Activated CD8-positive, alpha-beta memory T cell treated with anti-CD3 and anti-CD28 coated beads, Interleukin-2, amount 10 ng/mL, durations not matched to agents 7 days and 5 days (primary cell): ENCODE measurements at regions not wholly inside any gene's neighbourhood (a gene's known extent, or its start where the extent isn't known, plus 50 kb on each side); places are given as distances from the start of the nearest gene placed in this dataset.

Experiments
- ATAC-seq: fragments of 150-1000 bp; cut with Tn5 transposase; one replicate; pipeline ENCODE4 v1.10.0; 2021; ENCODE audit warnings: moderate library complexity
- CTCF ChIA-PET: fragments of 350-600 bp; sonication (Branson Sonifier 250); formaldehyde crosslinking; loops from one replicate; lab custom pipeline; 2021; ENCODE audit warnings: antibody characterized with exemption; lab: Charles Lee
- DNase-seq: peaks from one replicate; pipeline ENCODE4 v3.0.0-alpha.2; 2020
- H3K27ac Mint-ChIP-seq: one replicate; pipeline ENCODE4 v1.8.0; 2021; ENCODE audit warnings: mild to moderate bottlenecking, mixed read lengths
- H3K27me3 Mint-ChIP-seq: one replicate; pipeline ENCODE4 v1.8.0; 2021; ENCODE audit warnings: mixed read lengths
- H3K36me3 Mint-ChIP-seq: one replicate; pipeline ENCODE4 v1.8.0; 2021; ENCODE audit warnings: mild to moderate bottlenecking, mixed read lengths
- H3K4me1 Mint-ChIP-seq: one replicate; pipeline ENCODE4 v1.8.0; 2021; ENCODE audit warnings: mixed read lengths
- H3K4me3 Mint-ChIP-seq: one replicate; pipeline ENCODE4 v1.8.0; 2021; ENCODE audit warnings: mild to moderate bottlenecking, moderate library complexity, mixed read lengths
- H3K9me3 Mint-ChIP-seq: one replicate; pipeline ENCODE4 v1.8.0; 2022; ENCODE audit warnings: low read depth, mixed read lengths

DNA sequence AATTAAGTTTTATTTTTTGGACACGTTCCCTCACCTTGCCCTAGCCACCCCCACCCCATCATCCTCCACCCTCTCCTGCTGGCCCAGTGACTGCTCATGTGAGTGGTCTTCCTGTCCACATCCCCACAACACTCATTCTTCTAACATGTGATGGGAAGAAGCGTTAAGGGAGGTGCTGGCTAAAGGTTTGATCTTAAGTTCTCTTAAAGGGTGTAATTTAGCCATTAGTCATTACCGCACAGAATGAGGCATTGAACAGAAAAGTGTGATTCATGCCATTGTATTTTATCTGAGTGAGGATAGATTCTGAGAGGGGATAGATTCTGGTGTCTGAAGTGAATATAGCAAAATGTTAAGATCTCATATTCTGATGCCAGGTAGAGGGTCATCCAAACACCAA lies 272.9 kb upstream of the TPM1 start:
- CTCF ChIA-PET, result no interaction called here
- Mint-ChIP-seq H3K27me3 (peaks cover 3% of the 10 kb centered on the region), H3K27ac (no peak overlapping the region), H3K36me3 (no peaks in the 10 kb centered on the region), H3K4me1 (no peaks in the 10 kb centered on the region), H3K4me3 (no peak overlapping the region), H3K9me3 (no peaks in the 10 kb centered on the region)
- DNase-seq, result no peak
- ATAC-seq, result no peak

DNA sequence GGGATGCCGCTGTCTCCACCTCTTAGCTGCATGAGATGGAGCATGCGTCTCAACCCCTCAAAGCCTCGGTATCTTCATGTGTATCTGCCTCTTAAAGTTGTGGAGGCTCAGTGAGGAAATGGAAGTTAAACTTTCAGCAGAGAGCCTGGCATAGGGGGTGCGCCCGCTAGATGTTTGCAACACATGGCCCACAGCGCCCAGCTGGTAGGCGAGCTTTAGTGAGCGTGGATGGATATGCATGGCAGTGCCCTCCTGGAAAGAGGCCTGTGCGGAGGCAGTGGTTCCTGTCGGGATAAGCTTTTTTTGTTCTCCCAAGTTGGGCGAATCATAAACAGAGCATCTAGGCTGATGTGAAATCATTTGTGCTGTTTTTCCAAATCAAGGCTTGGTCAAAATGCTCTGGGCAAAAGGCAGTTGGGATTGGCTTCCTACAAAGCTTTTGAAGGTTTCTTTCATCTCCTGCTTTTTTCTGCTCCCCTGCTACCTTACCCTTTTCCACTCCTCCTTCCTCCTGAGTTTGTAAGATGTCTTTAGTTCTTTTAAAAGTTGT lies 272.4 kb upstream of the TPM1 start:
- no peak for DNase-seq
- ATAC-seq, result no peak
- CTCF ChIA-PET, result no interaction called here
- peaks cover 3% of the 10 kb centered on the region for H3K27me3 Mint-ChIP-seq
- no peaks in the 10 kb centered on the region for H3K36me3 Mint-ChIP-seq
- no peak overlapping the region for H3K4me3 Mint-ChIP-seq
- H3K4me1 Mint-ChIP-seq, result no peaks in the 10 kb centered on the region
- no peaks in the 10 kb centered on the region for H3K9me3 Mint-ChIP-seq
- no peak overlapping the region for H3K27ac Mint-ChIP-seq

DNA sequence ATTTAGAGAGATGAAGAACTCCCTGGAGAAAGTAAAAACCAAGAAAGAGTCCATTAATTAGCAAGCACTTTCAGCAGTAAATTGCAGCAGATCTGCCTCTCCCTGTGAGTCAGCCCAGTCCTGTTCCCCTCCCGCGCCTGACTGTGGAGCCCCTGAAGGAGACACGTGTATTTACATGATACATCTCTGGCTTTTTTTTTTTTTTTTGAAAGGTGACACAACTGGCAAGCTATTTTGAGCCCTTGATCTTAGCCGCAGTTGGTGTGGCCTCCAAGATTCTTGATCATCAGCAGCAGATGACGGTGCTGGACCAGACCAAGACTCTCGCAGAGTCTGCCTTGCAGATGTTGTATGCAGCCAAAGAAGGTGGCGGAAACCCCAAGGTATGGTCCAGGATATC lies 271.8 kb upstream of the TPM1 start:
- CTCF ChIA-PET, result no interaction called here

DNA sequence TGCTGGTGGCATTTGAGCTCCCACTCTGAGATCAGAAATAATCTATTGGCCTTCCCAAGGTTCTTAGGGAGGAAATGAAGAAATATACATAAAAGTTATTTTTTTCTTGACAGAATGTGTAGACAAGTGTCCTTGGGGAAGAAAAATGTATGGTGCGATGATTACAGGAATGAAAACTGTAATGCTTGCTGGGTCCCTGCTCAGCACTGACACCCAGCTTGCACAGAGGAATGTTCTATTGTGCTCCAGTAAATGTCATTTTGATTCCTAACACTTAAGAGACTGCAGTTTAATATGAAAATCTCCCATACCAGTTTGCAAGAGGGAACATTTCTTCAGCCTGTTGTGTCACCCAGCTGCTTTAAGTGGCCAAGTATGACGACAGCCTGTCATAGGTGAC lies 271.3 kb upstream of the TPM1 start:
- no peak for ATAC-seq
- Mint-ChIP-seq H3K27me3 (no peaks in the 10 kb centered on the region), H3K4me1 (no peaks in the 10 kb centered on the region), H3K4me3 (no peak overlapping the region), H3K9me3 (no peaks in the 10 kb centered on the region), H3K36me3 (no peaks in the 10 kb centered on the region), H3K27ac (no peak overlapping the region)
- CTCF ChIA-PET, result no interaction called here
- DNase-seq, result no peak

More for the DNA sequence above, 271.8 kb upstream of the TPM1 start:
- no peaks in the 10 kb centered on the region for H3K27me3 Mint-ChIP-seq
- no peak overlapping the region for H3K27ac Mint-ChIP-seq
- ATAC-seq (no peak), DNase-seq (no peak)
- no peaks in the 10 kb centered on the region for H3K36me3 Mint-ChIP-seq
- H3K4me3 Mint-ChIP-seq, result no peak overlapping the region
- no peaks in the 10 kb centered on the region for H3K4me1 Mint-ChIP-seq
- no peaks in the 10 kb centered on the region for H3K9me3 Mint-ChIP-seq

DNA sequence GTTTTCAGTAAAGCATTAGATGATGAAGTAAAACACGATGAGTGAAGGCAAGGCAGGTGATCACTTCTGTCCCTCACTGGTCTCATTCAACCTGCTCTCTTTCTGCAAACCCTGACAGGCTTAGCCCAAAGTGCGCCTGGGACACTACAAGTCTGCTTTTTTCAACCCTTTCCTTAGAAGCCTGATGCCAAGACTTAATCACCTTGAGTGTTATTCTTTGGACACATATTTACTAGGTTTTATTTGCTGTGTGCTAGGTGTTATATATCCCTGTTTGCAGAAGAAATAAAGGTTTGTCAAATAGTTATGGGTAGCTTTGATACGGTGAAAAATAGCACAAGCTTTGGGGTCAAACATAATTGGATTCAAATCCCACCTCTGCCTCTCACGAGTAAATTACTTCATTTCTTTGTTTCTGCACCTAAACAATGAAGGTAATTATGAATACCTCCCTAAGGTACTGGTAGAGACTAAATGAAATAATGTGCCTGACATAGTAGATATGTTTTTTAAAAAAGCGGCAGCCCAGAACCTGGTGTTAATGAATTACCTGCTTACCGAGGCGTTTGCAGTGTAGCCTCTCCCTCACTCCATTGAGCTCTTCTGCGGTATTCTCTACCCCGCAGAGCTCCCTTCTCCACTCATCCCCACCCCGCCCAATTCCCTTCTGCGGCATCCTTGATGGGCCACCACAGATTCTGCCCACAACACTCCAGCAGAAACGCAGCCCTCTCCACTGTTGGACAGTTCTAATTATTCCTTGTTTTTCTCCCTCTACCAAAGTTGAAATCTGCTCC lies 269.0 kb upstream of the TPM1 start:
- CTCF ChIA-PET, result no interaction called here
- no peak overlapping the region for H3K4me3 Mint-ChIP-seq
- DNase-seq (no peak), ATAC-seq (no peak)
- no peaks in the 10 kb centered on the region for H3K27me3 Mint-ChIP-seq
- H3K4me1 Mint-ChIP-seq, result no peaks in the 10 kb centered on the region
- no peaks in the 10 kb centered on the region for H3K36me3 Mint-ChIP-seq
- H3K9me3 Mint-ChIP-seq, result peaks cover 1% of the 10 kb centered on the region
- no peak overlapping the region for H3K27ac Mint-ChIP-seq

DNA sequence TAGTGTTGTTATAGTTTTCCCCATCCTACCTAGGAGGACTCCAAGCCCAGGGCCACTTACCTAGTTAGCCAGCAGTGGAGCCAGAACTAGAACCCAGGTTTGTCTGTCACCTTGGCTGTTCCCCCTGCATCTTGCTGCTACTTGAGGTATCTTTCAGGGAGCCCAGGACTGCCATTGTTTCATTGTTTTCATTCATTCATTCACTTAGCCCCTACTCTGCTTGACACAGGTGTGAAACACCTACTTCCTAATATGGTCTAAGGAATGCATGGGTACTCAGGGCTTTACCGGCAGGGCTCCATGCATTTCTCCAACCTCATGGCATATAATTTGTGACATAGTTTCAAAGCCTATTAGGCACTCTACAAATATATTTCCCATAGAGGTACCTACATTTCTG lies 266.6 kb upstream of the TPM1 start:
- CTCF ChIA-PET, result no interaction called here
- H3K9me3 Mint-ChIP-seq, result peaks cover 3% of the 10 kb centered on the region
- H3K4me3 Mint-ChIP-seq, result no peak overlapping the region
- no peaks in the 10 kb centered on the region for H3K4me1 Mint-ChIP-seq
- no peaks in the 10 kb centered on the region for H3K36me3 Mint-ChIP-seq
- DNase-seq (no peak), ATAC-seq (no peak)
- H3K27ac Mint-ChIP-seq, result no peak overlapping the region
- H3K27me3 Mint-ChIP-seq, result no peaks in the 10 kb centered on the region

DNA sequence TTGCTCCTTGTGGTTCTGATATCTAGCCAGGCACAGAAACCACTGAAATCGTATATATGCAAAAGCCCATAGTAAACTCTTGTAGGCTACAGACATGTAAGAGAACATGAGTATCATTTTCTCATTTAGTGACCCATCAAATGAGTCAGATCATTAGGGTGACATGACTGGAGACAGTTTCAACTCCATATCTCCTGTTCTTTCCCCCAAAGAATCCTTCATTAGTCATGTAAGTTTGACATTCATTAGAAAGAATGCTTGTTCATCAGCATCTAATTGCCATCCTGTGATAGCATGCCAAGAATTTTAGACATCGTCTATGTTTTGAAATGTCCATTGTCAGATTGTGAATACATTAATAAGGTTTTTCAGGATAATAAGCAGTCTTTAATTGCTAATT lies 264.9 kb upstream of the TPM1 start:
- Mint-ChIP-seq H3K4me1 (no peaks in the 10 kb centered on the region), H3K27ac (no peak overlapping the region), H3K36me3 (no peaks in the 10 kb centered on the region), H3K4me3 (no peak overlapping the region), H3K27me3 (peaks cover 8% of the 10 kb centered on the region), H3K9me3 (peaks cover 3% of the 10 kb centered on the region)
- CTCF ChIA-PET, result no interaction called here
- ATAC-seq, result no peak
- no peak for DNase-seq

DNA sequence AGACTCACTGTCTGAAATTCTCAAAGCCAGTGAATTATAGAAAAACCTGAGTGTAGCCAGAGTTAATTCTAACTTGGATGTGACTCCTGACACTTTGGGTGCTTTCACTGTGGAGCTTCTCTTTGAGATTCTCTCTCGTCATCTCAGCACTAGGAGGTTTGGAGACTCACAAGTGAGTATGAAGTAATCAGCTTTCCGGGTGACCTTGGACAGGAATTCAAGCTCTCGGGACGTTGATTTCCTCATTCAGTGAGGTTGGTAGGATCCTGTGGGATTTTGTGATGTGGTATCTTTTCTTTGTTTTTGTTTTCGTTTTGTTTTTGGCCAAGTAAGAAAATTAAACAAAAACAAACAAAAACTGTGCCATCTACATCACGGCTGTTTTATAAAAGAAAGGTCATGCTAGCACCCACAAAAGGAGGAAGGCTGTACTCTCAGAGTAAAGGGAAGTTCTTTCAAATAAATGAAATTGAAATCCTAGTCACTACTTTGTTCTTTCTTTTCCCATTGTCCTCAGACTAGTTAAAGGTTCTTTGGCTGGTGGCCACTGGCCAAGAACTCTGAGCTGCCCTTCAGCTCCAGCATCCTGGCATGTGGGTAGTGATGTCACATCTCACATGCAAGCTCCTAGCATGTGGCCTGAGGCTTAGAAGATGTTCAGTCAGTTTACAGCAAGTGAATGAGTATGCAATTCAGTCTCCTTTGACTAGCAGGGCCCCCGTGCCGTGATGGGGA lies 263.3 kb upstream of the TPM1 start:
- CTCF ChIA-PET, result no interaction called here
- Mint-ChIP-seq H3K4me3 (no peak overlapping the region), H3K4me1 (no peaks in the 10 kb centered on the region), H3K9me3 (peaks cover 3% of the 10 kb centered on the region), H3K27ac (no peak overlapping the region), H3K27me3 (peaks cover 9% of the 10 kb centered on the region), H3K36me3 (no peaks in the 10 kb centered on the region)
- DNase-seq, result no peak
- no peak for ATAC-seq

DNA sequence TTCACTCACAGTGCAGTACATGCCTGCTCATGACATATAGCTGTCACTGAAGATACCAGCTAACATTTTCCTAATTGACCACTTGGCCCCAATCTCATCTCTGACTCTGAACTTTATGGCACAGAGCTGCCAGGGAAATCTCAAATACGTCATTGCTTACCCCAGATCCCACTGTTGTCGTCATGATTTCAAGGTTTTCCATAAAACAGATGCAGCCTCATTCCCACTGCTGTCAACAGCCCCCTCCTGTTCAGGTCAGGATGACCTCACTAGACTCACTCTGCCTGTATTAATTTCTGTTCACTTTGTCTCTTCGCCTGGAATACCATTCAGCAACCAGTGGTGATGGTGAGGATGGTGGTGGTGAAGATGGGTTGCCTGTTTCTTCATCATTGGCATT lies 262.6 kb upstream of the TPM1 start:
- no peak for ATAC-seq
- peaks cover 3% of the 10 kb centered on the region for H3K9me3 Mint-ChIP-seq
- H3K4me3 Mint-ChIP-seq, result no peak overlapping the region
- peaks cover 9% of the 10 kb centered on the region for H3K27me3 Mint-ChIP-seq
- no peaks in the 10 kb centered on the region for H3K4me1 Mint-ChIP-seq
- H3K36me3 Mint-ChIP-seq, result no peaks in the 10 kb centered on the region
- no peak for DNase-seq
- CTCF ChIA-PET, result no interaction called here
- H3K27ac Mint-ChIP-seq, result no peak overlapping the region

DNA sequence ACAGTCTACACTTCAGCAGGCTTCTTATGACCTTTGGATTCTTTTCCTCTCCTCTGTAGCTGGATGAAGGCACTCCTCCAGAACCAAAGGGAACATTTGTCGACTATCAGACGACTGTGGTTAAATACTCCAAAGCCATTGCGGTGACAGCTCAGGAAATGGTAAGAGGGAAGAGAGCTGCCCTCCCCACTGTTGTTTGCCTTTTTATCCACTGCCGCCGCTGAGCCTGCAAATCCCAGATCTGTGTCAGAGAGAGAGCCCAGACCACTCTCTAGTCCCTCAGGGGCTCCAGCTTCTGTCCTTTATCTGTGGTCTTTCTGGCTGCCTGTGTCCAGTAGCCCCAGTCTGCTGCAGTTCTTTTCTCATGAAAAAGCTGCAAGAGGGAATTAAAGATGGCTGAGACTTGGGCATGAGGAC lies 261.5 kb upstream of the TPM1 start:
- DNase-seq (no peak), ATAC-seq (no peak)
- Mint-ChIP-seq H3K9me3 (peaks cover 3% of the 10 kb centered on the region), H3K4me1 (no peaks in the 10 kb centered on the region), H3K4me3 (no peak overlapping the region), H3K27ac (no peak overlapping the region), H3K36me3 (no peaks in the 10 kb centered on the region), H3K27me3 (peaks cover 9% of the 10 kb centered on the region)
- CTCF ChIA-PET, result no interaction called here

DNA sequence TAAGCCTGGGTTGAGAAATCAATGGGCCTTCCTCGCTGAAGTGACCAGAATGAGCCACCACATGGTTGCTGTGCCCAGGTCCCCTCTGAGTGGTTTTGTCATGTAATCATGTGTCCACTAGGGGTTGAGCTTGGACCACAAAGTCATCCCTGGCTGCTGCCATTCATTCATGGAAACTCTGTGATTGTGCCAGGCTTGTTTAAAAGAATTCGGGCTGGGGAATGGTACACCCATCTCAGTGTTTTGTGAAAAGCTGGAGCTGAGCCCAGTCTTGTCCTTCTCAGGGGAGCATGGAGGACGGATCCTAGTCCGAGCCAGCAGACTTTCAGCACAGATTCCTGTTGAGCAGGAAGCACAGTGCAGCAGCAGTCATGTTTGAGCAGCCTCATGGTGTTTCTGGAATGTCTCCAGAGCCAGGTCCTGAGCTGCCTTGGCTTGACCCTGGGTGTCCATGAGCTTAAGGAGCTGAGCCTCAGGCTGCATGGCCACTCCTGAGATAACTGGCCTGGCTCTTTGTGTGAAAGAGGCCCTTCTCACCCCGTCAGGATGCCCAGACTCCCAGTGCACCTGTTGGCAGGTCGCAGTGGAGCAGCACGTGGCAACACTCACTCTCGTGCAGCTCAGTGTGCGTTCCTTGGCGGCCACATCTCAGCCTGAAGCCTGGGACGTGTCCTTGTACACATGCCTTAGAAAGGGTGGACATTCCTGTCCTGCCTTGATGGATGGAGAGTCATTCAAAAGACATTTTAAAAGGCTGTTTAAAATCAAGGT lies 260.3 kb upstream of the TPM1 start:
- H3K36me3 Mint-ChIP-seq, result no peaks in the 10 kb centered on the region
- peaks cover 3% of the 10 kb centered on the region for H3K9me3 Mint-ChIP-seq
- DNase-seq (no peak), ATAC-seq (no peak)
- CTCF ChIA-PET, result interaction anchor here (1.1 kb wide), 1 partner anchor 81 kb away, joined by 3 read pairs; no protein-coding TSS in a partner anchor
- no peaks in the 10 kb centered on the region for H3K4me1 Mint-ChIP-seq
- H3K27me3 Mint-ChIP-seq, result peaks cover 11% of the 10 kb centered on the region
- no peak overlapping the region for H3K27ac Mint-ChIP-seq
- H3K4me3 Mint-ChIP-seq, result no peak overlapping the region

DNA sequence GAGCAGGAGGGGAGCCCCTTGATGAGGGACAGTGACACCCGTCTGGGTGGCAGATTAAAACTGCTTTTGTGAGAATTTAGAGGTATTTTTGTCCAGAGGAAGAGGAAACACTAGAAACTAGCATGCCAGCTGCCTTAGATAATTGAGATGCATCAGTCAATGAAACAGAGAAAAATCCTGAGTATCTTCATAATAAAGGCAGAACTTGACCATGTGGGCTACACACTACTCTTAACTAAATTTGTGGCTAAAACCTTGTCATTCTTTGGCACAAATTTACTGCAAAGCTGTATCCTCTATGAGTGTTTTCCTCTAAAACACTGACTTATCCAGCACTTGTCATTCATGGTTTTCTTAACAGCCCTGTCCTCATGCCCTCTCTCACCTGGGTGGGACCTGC lies 259.7 kb upstream of the TPM1 start:
- Mint-ChIP-seq H3K27ac (no peak overlapping the region), H3K4me3 (no peak overlapping the region), H3K36me3 (no peaks in the 10 kb centered on the region), H3K9me3 (peaks cover 3% of the 10 kb centered on the region), H3K4me1 (no peaks in the 10 kb centered on the region), H3K27me3 (peaks cover 12% of the 10 kb centered on the region)
- no peak for ATAC-seq
- CTCF ChIA-PET, result no interaction called here
- DNase-seq, result no peak

DNA sequence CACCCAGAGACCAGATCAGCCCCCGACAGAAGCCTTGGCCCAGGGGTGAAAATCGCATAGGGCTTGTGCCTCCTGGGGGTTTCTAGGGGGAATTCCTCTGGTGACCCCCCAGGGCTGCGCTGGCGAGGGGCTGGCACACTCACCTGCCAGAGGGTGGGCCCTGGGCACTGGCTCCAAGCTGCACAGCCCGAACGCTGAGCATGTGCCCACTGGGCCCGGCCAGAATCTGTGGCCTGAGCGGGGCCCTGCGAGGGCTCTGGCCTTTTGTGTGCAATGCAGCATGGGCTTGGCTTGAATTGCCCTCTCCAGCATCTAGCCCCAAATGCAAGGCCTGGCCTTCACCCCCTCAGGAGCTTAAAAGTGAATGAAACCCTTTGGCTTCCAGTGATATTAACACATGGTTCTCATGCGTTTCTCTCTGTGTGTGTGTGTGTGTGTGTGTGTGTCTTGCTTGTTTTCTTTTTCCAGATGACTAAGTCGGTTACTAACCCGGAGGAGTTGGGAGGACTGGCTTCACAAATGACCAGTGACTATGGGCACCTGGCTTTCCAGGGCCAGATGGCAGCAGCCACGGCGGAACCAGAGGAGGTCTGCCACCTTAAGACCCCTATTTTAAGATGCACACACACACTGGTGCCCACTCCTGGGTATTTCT lies 259.1 kb upstream of the TPM1 start:
- no peaks in the 10 kb centered on the region for H3K36me3 Mint-ChIP-seq
- CTCF ChIA-PET, result no interaction called here
- ATAC-seq, result no peak
- peaks cover 12% of the 10 kb centered on the region for H3K27me3 Mint-ChIP-seq
- H3K4me1 Mint-ChIP-seq, result no peaks in the 10 kb centered on the region
- DNase-seq, result no peak
- no peak overlapping the region for H3K4me3 Mint-ChIP-seq
- H3K9me3 Mint-ChIP-seq, result peaks cover 3% of the 10 kb centered on the region
- no peak overlapping the region for H3K27ac Mint-ChIP-seq
